Tibial nerve (tissue), 3 donors: ENCODE measurements at regions not wholly inside any gene's neighbourhood (a gene's known extent, or its start where the extent isn't known, plus 50 kb on each side); places are given as distances from the start of the nearest gene placed in this dataset.

ENCODE experiments used
- CTCF ChIP-seq, 5 experiments: fragments of 200-600 bp in 3 of 5; fragments of 450-650 bp in 2 of 5; sonication (generic) in 3 of 5; IDR thresholded peaks; one replicate each; pipeline ENCODE4 v1.5.1; 2016 to 2019; ENCODE audit warnings: antibody characterized with exemption in 5 of 5, mild to moderate bottlenecking in 3 of 5, moderate library complexity in 2 of 5
- POLR2A ChIP-seq, 2 donors: fragments of 450-650 bp; IDR thresholded peaks; one replicate each; pipeline ENCODE4 v1.6.1; 2017; ENCODE audit warnings: antibody characterized with exemption in 2 of 2, mild to moderate bottlenecking in 2 of 2, moderate library complexity in 2 of 2

- TF ChIP-seq CTCF (IDR thresholded peaks at IDR 0.05) (no peak), POLR2A (IDR thresholded peaks at IDR 0.05) (no peak)
These were observed 666.6 kb upstream of the TENM4 start for GRCh38 chr11:80107415-80107814.
